ENCODE measurements at regions not wholly inside any gene's neighbourhood (a gene's known extent, or its start where the extent isn't known, plus 50 kb on each side); places are given as distances from the start of the nearest gene placed in this dataset.

DNA sequence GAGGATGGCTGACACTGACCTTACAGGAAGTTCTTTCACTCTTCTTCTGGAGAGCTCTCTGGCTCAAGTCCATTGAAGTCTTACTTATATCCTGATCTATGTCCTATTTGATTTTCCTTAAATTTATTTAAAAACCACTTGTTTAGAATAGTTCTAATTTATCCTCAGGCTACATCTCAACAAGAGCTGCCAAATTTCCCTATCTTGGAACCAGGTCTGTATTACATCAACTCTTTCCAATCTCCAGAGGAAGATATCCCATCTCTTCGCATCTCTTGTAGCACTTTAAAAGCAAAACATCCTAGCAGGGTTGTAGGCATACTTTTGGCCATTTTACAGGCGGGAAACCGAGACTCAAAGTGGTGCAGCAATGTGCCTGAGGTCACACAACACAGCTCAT lies 290.5 kb upstream of the TEX13C start:
- no peak for TF ChIP-seq CTCF (IDR thresholded peaks at IDR 0.05)
- TF ChIP-seq POLR2A (IDR thresholded peaks at IDR 0.05), result no peak

All from adrenal gland (tissue), 5 donors.